Mucosa of stomach (tissue), 1 donor: ENCODE measurements at regions not wholly inside any gene's neighbourhood (a gene's known extent, or its start where the extent isn't known, plus 50 kb on each side); places are given as distances from the start of the nearest gene placed in this dataset.
"Not testable (repeated sequence)": the region's sequence is repeated elsewhere in the genome, so short reads cannot be mapped to it uniquely, and the experiment has no call there.

Experiments
- H3K27me3 ChIP-seq: one replicate; pipeline ENCODE4 v1.7.0; 2013; ENCODE audit warnings: mild to moderate bottlenecking, low read length; ENCODE audit not compliant: control insufficient read depth, insufficient read depth
- H3K36me3 ChIP-seq: one replicate; pipeline ENCODE4 v1.7.0; 2013; ENCODE audit warnings: low read length; ENCODE audit not compliant: control insufficient read depth, insufficient read depth
- H3K4me1 ChIP-seq: one replicate; pipeline ENCODE4 v1.7.0; 2013; ENCODE audit warnings: mild to moderate bottlenecking, low read length; ENCODE audit not compliant: control insufficient read depth, insufficient read depth
- H3K4me3 ChIP-seq: one replicate; pipeline ENCODE4 v1.7.0; 2013; ENCODE audit warnings: low read length
- H3K9ac ChIP-seq: one replicate; pipeline ENCODE4 v1.7.0; 2013; ENCODE audit warnings: mild to moderate bottlenecking, low read length, moderate library complexity
- H3K9me3 ChIP-seq: one replicate; pipeline ENCODE4 v1.7.0; 2013; ENCODE audit warnings: mild to moderate bottlenecking, low read length, moderate library complexity; ENCODE audit not compliant: control insufficient read depth
- donor health status: Pancreatic carcinoma.

- Histone ChIP-seq H3K9ac (no peak overlapping the region), H3K4me1 (no peaks in the 10 kb centered on the region), H3K27me3 (no peaks in the 10 kb centered on the region), H3K4me3 (no peak overlapping the region), H3K9me3 (no peaks in the 10 kb centered on the region), H3K36me3 (no peaks in the 10 kb centered on the region)
Measured at GRCh38 chr13:65932587-65933239, 1297.4 kb downstream of the PCDH9 start.

GRCh38 chr13:65932013-65932412 lies 1298.1 kb downstream of the PCDH9 start:
- no peaks in the 10 kb centered on the region for H3K9me3 ChIP-seq
- no peaks in the 10 kb centered on the region for H3K4me1 ChIP-seq
- H3K36me3 ChIP-seq, result no peaks in the 10 kb centered on the region
- no peak overlapping the region for H3K9ac ChIP-seq
- H3K27me3 ChIP-seq, result no peaks in the 10 kb centered on the region
- no peak overlapping the region for H3K4me3 ChIP-seq

- no peaks in the 10 kb centered on the region for H3K27me3 ChIP-seq
- H3K36me3 ChIP-seq, result no peaks in the 10 kb centered on the region
- no peak overlapping the region for H3K9ac ChIP-seq
- H3K4me1 ChIP-seq, result no peaks in the 10 kb centered on the region
- no peaks in the 10 kb centered on the region for H3K9me3 ChIP-seq
- no peak overlapping the region for H3K4me3 ChIP-seq
Measured at GRCh38 chr13:65929436-65929835, 1300.7 kb downstream of the PCDH9 start.

- H3K9me3 ChIP-seq, result no peaks in the 10 kb centered on the region
- no peaks in the 10 kb centered on the region for H3K27me3 ChIP-seq
- H3K9ac ChIP-seq, result no peak overlapping the region
- H3K4me1 ChIP-seq, result no peaks in the 10 kb centered on the region
- H3K4me3 ChIP-seq, result no peak overlapping the region
- H3K36me3 ChIP-seq, result no peaks in the 10 kb centered on the region
Measured at GRCh38 chr13:65926750-65927171, 1303.4 kb downstream of the PCDH9 start.

GRCh38 chr13:65922846-65923245 lies 1307.3 kb downstream of the PCDH9 start:
- not testable (repeated sequence) for H3K9me3 ChIP-seq, H3K9ac ChIP-seq, H3K36me3 ChIP-seq, H3K4me3 ChIP-seq, H3K4me1 ChIP-seq, H3K27me3 ChIP-seq

GRCh38 chr13:65921933-65922332 lies 1308.2 kb downstream of the PCDH9 start:
- H3K4me1 ChIP-seq, result no peaks in the 10 kb centered on the region
- H3K27me3 ChIP-seq, result no peaks in the 10 kb centered on the region
- no peak overlapping the region for H3K9ac ChIP-seq
- no peak overlapping the region for H3K4me3 ChIP-seq
- no peaks in the 10 kb centered on the region for H3K36me3 ChIP-seq
- H3K9me3 ChIP-seq, result no peaks in the 10 kb centered on the region

GRCh38 chr13:65917731-65918130 lies 1312.4 kb downstream of the PCDH9 start:
- H3K27me3 ChIP-seq, result no peaks in the 10 kb centered on the region
- no peaks in the 10 kb centered on the region for H3K9me3 ChIP-seq
- H3K4me3 ChIP-seq, result no peak overlapping the region
- H3K4me1 ChIP-seq, result no peaks in the 10 kb centered on the region
- H3K9ac ChIP-seq, result no peak overlapping the region
- no peaks in the 10 kb centered on the region for H3K36me3 ChIP-seq

GRCh38 chr13:65915195-65915594 lies 1314.9 kb downstream of the PCDH9 start:
- Histone ChIP-seq H3K9me3 (no peaks in the 10 kb centered on the region), H3K27me3 (no peaks in the 10 kb centered on the region), H3K4me1 (no peaks in the 10 kb centered on the region), H3K4me3 (no peak overlapping the region), H3K9ac (no peak overlapping the region), H3K36me3 (no peaks in the 10 kb centered on the region)

- Histone ChIP-seq H3K9me3 (no peaks in the 10 kb centered on the region), H3K9ac (no peak overlapping the region), H3K4me3 (no peak overlapping the region), H3K27me3 (no peaks in the 10 kb centered on the region), H3K36me3 (no peaks in the 10 kb centered on the region), H3K4me1 (no peaks in the 10 kb centered on the region)
Measured at GRCh38 chr13:65914716-65915115, 1315.4 kb downstream of the PCDH9 start.

GRCh38 chr13:65913173-65913572 lies 1317.0 kb downstream of the PCDH9 start:
- Histone ChIP-seq H3K4me1 (no peaks in the 10 kb centered on the region), H3K9ac (no peak overlapping the region), H3K36me3 (no peaks in the 10 kb centered on the region), H3K9me3 (no peaks in the 10 kb centered on the region), H3K27me3 (no peaks in the 10 kb centered on the region), H3K4me3 (no peak overlapping the region)

- Histone ChIP-seq H3K4me1 (no peaks in the 10 kb centered on the region), H3K27me3 (no peaks in the 10 kb centered on the region), H3K4me3 (no peak overlapping the region), H3K9me3 (no peaks in the 10 kb centered on the region), H3K36me3 (no peaks in the 10 kb centered on the region), H3K9ac (no peak overlapping the region)
Measured at GRCh38 chr13:65912516-65912915, 1317.6 kb downstream of the PCDH9 start.

GRCh38 chr13:65911546-65912193 lies 1318.5 kb downstream of the PCDH9 start:
- no peaks in the 10 kb centered on the region for H3K9me3 ChIP-seq
- no peaks in the 10 kb centered on the region for H3K4me1 ChIP-seq
- H3K9ac ChIP-seq, result no peak overlapping the region
- no peak overlapping the region for H3K4me3 ChIP-seq
- H3K27me3 ChIP-seq, result no peaks in the 10 kb centered on the region
- H3K36me3 ChIP-seq, result no peaks in the 10 kb centered on the region
